DND-41 (cell line): ENCODE measurements at regions not wholly inside any gene's neighbourhood (a gene's known extent, or its start where the extent isn't known, plus 50 kb on each side); places are given as distances from the start of the nearest gene placed in this dataset.

ENCODE experiments used
- ATAC-seq: fragments of 200-7000 bp; cut with Tn5 transposase; 3 replicates; pipeline ENCODE4 v1.9.1; 2021; ENCODE audit warnings: low read depth; ENCODE audit not compliant: insufficient read depth
- DNase-seq: peaks from one replicate; pipeline ENCODE4 v3.0.0-alpha.2; 2020
- H2AFZ ChIP-seq: 2 replicates; pipeline ENCODE4 v1.6.0; 2012; ENCODE audit warnings: low read depth, low read length
- H3K27ac ChIP-seq: 2 replicates; pipeline ENCODE4 v1.5.1; 2012; ENCODE audit warnings: low read length, inconsistent platforms
- H3K27me3 ChIP-seq: fragments of 200-600 bp; sonication (generic); 2 replicates; pipeline ENCODE4 v1.6.0; 2012; ENCODE audit warnings: low read length, mild to moderate bottlenecking, inconsistent platforms; ENCODE audit not compliant: insufficient read depth, poor library complexity
- H3K36me3 ChIP-seq: 2 replicates; pipeline ENCODE4 v1.5.1; 2012; ENCODE audit warnings: low read length, inconsistent platforms; ENCODE audit not compliant: insufficient read depth
- H3K4me1 ChIP-seq: 2 replicates; pipeline ENCODE4 v1.5.1; 2012; ENCODE audit warnings: mild to moderate bottlenecking, low read length; ENCODE audit not compliant: insufficient read depth
- H3K4me2 ChIP-seq: 2 replicates; pipeline ENCODE4 v1.6.0; 2012; ENCODE audit warnings: mild to moderate bottlenecking, moderate library complexity, low read length, inconsistent platforms; ENCODE audit not compliant: insufficient read depth
- H3K4me3 ChIP-seq, 2 experiments: fragments of 200-600 bp in 1 of 2; shearing (Covaris generic) in 1 of 2; 2 replicates each; pipeline ENCODE4 v1.5.1; 2012 to 2016; ENCODE audit warnings: inconsistent platforms in 2 of 2, low read length in 2 of 2, mild to moderate bottlenecking in 2 of 2, low read depth in 1 of 2, moderate library complexity in 1 of 2
- H3K79me2 ChIP-seq: 2 replicates; pipeline ENCODE4 v1.6.0; 2012; ENCODE audit warnings: low read length, inconsistent platforms; ENCODE audit not compliant: insufficient read depth
- H3K9ac ChIP-seq: 2 replicates; pipeline ENCODE4 v1.6.0; 2012; ENCODE audit warnings: low read depth, mild to moderate bottlenecking, inconsistent platforms, low read length, moderate library complexity
- H3K9me3 ChIP-seq: 2 replicates; pipeline ENCODE4 v1.5.1; 2012; ENCODE audit warnings: low read length, moderate library complexity, mild to moderate bottlenecking, inconsistent platforms; ENCODE audit not compliant: insufficient read depth, severe bottlenecking
- H4K20me1 ChIP-seq: 2 replicates; pipeline ENCODE4 v1.6.0; 2012; ENCODE audit warnings: low read length; ENCODE audit not compliant: insufficient read depth
- EZH2 ChIP-seq: IDR thresholded peaks from 3 replicates; pipeline ENCODE4 v1.6.1; 2012; ENCODE audit warnings: borderline replicate concordance, low read depth, mild to moderate bottlenecking, moderate library complexity, low read length, inconsistent platforms; ENCODE audit not compliant: severe bottlenecking
- TF ChIP-seq, protein P1 (sequence below): IDR thresholded peaks from 2 replicates; pipeline ENCODE4 v1.5.1; 2012; ENCODE audit warnings: borderline replicate concordance, low read length, moderate library complexity, mild to moderate bottlenecking; ENCODE audit not compliant: poor library complexity, severe bottlenecking; ENCODE audit errors: extremely low read depth

DNA sequence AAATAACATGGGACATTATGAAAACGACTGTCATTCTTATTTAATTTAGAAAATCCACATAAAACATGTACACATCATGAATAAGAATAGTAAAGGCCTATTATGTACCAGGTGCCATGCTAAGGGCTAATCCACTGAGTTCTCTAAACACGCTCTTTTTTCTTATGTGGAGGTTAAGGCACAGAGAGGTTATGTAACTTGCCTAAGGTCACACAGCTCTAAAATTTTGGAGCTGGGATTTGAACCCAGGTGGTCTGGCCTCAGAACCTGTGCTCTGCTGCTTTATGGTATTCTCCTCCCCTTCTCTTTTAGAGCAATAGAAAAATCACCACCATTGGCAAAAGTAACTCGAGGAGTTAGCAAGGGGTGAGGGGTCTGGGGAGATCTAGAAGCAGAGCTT lies 156.9 kb upstream of the ZNF536 start:
- H3K4me1 ChIP-seq, result no peaks in the 10 kb centered on the region
- H3K36me3 ChIP-seq, result no peaks in the 10 kb centered on the region
- ATAC-seq, result no peak
- no peak overlapping the region for H3K4me2 ChIP-seq
- DNase-seq, result no peak
- H3K27me3 ChIP-seq, result no peaks in the 10 kb centered on the region
- no peak overlapping the region for H2AFZ ChIP-seq
- H3K9ac ChIP-seq, result no peak overlapping the region
- TF ChIP-seq, protein P1, sequence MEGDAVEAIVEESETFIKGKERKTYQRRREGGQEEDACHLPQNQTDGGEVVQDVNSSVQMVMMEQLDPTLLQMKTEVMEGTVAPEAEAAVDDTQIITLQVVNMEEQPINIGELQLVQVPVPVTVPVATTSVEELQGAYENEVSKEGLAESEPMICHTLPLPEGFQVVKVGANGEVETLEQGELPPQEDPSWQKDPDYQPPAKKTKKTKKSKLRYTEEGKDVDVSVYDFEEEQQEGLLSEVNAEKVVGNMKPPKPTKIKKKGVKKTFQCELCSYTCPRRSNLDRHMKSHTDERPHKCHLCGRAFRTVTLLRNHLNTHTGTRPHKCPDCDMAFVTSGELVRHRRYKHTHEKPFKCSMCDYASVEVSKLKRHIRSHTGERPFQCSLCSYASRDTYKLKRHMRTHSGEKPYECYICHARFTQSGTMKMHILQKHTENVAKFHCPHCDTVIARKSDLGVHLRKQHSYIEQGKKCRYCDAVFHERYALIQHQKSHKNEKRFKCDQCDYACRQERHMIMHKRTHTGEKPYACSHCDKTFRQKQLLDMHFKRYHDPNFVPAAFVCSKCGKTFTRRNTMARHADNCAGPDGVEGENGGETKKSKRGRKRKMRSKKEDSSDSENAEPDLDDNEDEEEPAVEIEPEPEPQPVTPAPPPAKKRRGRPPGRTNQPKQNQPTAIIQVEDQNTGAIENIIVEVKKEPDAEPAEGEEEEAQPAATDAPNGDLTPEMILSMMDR, result no peak
- TF ChIP-seq EZH2, result no peak
- no peaks in the 10 kb centered on the region for H3K79me2 ChIP-seq
- no peak overlapping the region for H3K27ac ChIP-seq
- H3K9me3 ChIP-seq, result no peaks in the 10 kb centered on the region
- H3K4me3 ChIP-seq, result no peak overlapping the region
- H4K20me1 ChIP-seq, result no peaks in the 10 kb centered on the region

DNA sequence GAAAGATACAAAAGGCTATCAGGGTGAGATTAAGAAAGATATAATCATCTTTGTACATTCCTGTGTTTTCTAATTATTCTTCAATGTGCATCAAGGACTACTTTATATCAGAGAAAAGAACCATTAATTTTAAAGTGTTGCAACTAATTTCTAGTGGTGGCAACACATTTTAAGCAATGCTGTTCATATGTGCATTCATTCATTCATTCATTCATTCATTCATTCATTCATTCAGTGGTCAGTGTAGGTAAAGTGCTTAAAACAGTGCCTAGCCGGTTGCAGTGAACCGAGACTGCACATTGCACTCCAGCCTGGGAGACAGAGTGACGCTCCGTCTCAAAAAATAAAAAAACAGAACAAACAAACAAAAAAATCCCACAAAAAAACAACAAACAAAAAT lies 155.7 kb upstream of the ZNF536 start:
- DNase-seq, result no peak
- H3K27me3 ChIP-seq, result peaks cover 2% of the 10 kb centered on the region

DNA sequence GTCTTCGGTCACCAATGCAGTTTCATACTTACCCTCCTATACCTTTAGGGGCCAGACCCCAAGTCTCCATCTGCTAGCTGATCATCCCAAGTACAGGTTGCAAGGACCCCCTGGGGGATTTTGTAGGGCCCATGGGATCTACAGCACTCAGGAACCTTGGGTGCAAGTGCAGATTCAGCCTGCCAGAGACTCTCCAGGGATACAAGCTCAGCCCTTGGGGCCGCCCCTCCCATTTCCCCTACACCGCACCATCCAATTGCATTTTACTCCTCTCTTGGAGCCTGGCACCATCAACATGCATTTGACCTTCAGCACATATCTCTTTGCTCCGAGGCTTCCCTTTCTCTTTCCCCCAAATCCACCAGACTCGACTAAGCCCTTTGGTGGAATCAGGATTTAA lies 154.7 kb upstream of the ZNF536 start:
- Histone ChIP-seq H3K4me2 (no peak overlapping the region), H2AFZ (no peak overlapping the region), H3K27me3 (peaks cover 2% of the 10 kb centered on the region), H3K79me2 (no peaks in the 10 kb centered on the region), H3K27ac (no peak overlapping the region), H3K9me3 (no peaks in the 10 kb centered on the region), H3K36me3 (no peaks in the 10 kb centered on the region), H3K9ac (no peak overlapping the region), H3K4me3 (no peak overlapping the region), H3K4me1 (no peaks in the 10 kb centered on the region), H4K20me1 (no peaks in the 10 kb centered on the region)
- DNase-seq (no peak), ATAC-seq (no peak)
- TF ChIP-seq EZH2, result no peak
- TF ChIP-seq, protein P1, result no peak

More for the DNA sequence above, 155.7 kb upstream of the ZNF536 start:
- H4K20me1 ChIP-seq, result no peaks in the 10 kb centered on the region
- no peaks in the 10 kb centered on the region for H3K4me1 ChIP-seq
- H3K9ac ChIP-seq, result no peak overlapping the region
- H3K36me3 ChIP-seq, result no peaks in the 10 kb centered on the region
- H3K27ac ChIP-seq, result no peak overlapping the region
- H2AFZ ChIP-seq, result no peak overlapping the region
- no peak for ATAC-seq
- TF ChIP-seq EZH2, result no peak
- TF ChIP-seq, protein P1, result no peak
- H3K4me2 ChIP-seq, result no peak overlapping the region
- no peak overlapping the region for H3K4me3 ChIP-seq
- no peaks in the 10 kb centered on the region for H3K9me3 ChIP-seq
- no peaks in the 10 kb centered on the region for H3K79me2 ChIP-seq

DNA sequence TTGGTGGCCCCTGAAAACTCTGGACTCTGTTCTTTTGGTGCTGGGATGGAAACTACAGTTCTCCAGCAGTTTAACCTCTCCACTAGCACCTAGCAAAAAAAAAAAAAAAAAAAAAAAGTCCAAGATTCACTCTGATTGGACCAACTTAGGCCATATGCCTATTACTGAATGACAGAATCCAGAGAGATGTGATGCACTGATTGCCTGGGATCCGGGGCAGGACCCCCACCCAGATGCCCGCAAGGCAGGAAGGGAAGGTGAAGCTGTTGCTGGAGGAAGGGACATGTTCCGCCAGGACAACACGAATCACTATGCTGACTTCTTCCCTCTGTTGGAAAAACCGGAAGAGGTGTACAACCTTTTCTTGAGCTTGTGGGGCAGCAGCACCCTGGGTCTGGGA lies 152.5 kb upstream of the ZNF536 start:
- DNase-seq, result no peak
- H3K4me3 ChIP-seq, result no peak overlapping the region

More for the DNA sequence above, 152.5 kb upstream of the ZNF536 start:
- no peak overlapping the region for H3K27ac ChIP-seq
- peaks cover 2% of the 10 kb centered on the region for H3K27me3 ChIP-seq
- no peaks in the 10 kb centered on the region for H3K4me1 ChIP-seq
- no peak overlapping the region for H2AFZ ChIP-seq
- ATAC-seq, result no peak
- H3K79me2 ChIP-seq, result no peaks in the 10 kb centered on the region
- H3K9ac ChIP-seq, result no peak overlapping the region
- no peak overlapping the region for H3K4me2 ChIP-seq
- H3K36me3 ChIP-seq, result no peaks in the 10 kb centered on the region
- no peak for TF ChIP-seq EZH2
- TF ChIP-seq, protein P1, result no peak
- no peaks in the 10 kb centered on the region for H3K9me3 ChIP-seq
- H4K20me1 ChIP-seq, result no peaks in the 10 kb centered on the region
